Progenitor cell of endocrine pancreas (in vitro differentiated cells): ENCODE measurements at regions not wholly inside any gene's neighbourhood (a gene's known extent, or its start where the extent isn't known, plus 50 kb on each side); places are given as distances from the start of the nearest gene placed in this dataset.

Experiments used
- DNase-seq: peaks from one replicate; pipeline ENCODE4 v3.0.0; 2021; ENCODE audit warnings: low spot score; ENCODE audit not compliant: unreplicated experiment
- H3K27ac Mint-ChIP-seq: 2 replicates; pipeline ENCODE4 v1.8.0; 2021; ENCODE audit warnings: mild to moderate bottlenecking, moderate library complexity, mixed read lengths
- H3K27me3 Mint-ChIP-seq: 2 replicates; pipeline ENCODE4 v1.8.0; 2021; ENCODE audit warnings: mixed read lengths
- H3K36me3 Mint-ChIP-seq: 2 replicates; pipeline ENCODE4 v1.8.0; 2022; ENCODE audit warnings: mixed read lengths; ENCODE audit not compliant: insufficient read depth
- H3K4me1 Mint-ChIP-seq: 2 replicates; pipeline ENCODE4 v1.8.0; 2021; ENCODE audit warnings: low read depth, mixed read lengths
- H3K4me3 Mint-ChIP-seq: 2 replicates; pipeline ENCODE4 v1.8.0; 2021; ENCODE audit warnings: low read depth, mild to moderate bottlenecking, moderate library complexity, mixed read lengths
- H3K9me3 Mint-ChIP-seq: 2 replicates; pipeline ENCODE4 v1.8.0; 2021; ENCODE audit warnings: low read depth, mixed read lengths
- TF ChIP-seq, protein P1 (sequence below): fragments of 200-600 bp; sonication (generic); IDR thresholded peaks from one replicate; pipeline ENCODE4 v1.5.0; 2021; ENCODE audit warnings: antibody characterized with exemption, mild to moderate bottlenecking; ENCODE audit not compliant: unreplicated experiment

DNA sequence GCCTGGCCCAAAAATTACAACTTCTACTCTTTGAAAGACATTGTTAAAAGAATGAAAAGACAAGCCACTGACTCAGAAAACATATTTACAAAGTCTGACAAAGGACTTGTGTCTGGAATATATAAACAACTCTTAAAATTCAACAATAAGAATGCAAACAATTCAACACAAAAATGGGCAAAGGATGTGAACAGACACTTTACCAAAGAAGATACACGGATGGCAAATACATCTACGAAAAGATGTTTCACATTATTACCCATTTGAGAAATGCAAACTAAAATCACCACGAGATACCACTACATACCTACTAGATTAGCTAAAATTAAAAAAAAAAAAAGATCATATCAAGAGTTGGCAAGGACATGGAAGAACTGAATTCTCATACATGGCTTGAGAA is 80.8 kb upstream of the METRNL start:
- peaks cover 15% of the 10 kb centered on the region for H3K36me3 Mint-ChIP-seq
- TF ChIP-seq, protein P1, sequence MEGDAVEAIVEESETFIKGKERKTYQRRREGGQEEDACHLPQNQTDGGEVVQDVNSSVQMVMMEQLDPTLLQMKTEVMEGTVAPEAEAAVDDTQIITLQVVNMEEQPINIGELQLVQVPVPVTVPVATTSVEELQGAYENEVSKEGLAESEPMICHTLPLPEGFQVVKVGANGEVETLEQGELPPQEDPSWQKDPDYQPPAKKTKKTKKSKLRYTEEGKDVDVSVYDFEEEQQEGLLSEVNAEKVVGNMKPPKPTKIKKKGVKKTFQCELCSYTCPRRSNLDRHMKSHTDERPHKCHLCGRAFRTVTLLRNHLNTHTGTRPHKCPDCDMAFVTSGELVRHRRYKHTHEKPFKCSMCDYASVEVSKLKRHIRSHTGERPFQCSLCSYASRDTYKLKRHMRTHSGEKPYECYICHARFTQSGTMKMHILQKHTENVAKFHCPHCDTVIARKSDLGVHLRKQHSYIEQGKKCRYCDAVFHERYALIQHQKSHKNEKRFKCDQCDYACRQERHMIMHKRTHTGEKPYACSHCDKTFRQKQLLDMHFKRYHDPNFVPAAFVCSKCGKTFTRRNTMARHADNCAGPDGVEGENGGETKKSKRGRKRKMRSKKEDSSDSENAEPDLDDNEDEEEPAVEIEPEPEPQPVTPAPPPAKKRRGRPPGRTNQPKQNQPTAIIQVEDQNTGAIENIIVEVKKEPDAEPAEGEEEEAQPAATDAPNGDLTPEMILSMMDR = no peak

DNA sequence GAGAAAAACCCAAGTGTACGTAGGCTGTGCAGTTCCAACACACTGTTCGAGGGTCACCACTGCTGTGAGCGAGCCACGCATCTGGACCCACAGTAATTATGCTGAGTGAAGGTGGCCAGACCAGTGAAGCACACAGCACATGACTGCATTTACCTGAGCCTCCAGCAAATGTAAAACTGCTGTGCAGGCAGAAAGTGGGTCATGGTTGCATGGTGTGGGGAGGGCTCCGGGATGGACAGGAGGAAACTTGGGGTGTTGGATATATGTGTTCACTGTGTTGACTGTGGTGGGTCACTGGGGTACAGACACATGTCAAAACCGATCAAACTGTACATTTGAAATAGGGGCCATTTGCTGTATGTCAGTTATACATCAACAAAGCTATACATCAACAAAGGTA is 78.7 kb upstream of the METRNL start:
- Mint-ChIP-seq H3K4me3 (no peak overlapping the region), H3K27ac (no peak overlapping the region), H3K27me3 (no peaks in the 10 kb centered on the region), H3K36me3 (peaks cover 19% of the 10 kb centered on the region), H3K4me1 (no peaks in the 10 kb centered on the region), H3K9me3 (peaks cover 11% of the 10 kb centered on the region)
- no peak for DNase-seq
- TF ChIP-seq, protein P1 = no peak

More for the DNA sequence above, 80.8 kb upstream of the METRNL start:
- Mint-ChIP-seq H3K4me3 (no peak overlapping the region), H3K27ac (no peak overlapping the region), H3K9me3 (peaks cover 25% of the 10 kb centered on the region), H3K27me3 (no peaks in the 10 kb centered on the region), H3K4me1 (no peaks in the 10 kb centered on the region)
- no peak for DNase-seq

DNA sequence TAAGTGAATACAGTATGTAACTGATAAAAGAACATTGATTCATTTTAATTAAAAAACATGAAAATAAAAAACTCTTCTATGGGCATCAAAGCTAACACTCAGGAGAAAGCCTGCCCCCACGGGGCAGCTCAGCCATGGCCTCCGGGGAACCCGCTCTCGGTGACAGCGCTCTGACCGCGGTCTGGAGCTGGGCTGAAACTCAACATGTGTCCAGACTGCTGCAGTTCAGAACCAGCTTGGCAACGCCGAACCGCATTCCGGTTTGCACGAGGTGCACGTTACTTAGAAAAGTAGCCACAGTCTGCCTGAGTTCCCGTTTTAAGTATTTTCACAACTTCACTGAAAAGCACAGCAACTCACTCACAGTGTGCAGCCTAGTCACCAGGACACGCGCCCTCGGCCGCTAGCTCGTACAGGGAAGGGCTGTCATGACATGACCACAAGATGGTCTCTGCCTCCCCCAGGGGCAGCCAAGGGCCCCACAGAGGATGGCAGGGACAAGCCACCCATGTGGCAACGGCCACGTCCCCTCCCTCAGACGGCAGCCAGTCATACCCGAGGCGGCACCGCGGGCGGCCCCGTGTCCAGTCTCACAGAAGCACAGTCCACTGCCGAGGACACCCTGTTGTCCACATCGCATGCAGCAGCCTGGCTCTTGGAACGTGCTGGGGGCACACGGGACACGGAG is 77.1 kb upstream of the METRNL start:
- no peak overlapping the region for H3K4me3 Mint-ChIP-seq
- H3K27me3 Mint-ChIP-seq = no peaks in the 10 kb centered on the region
- DNase-seq = no peak
- H3K36me3 Mint-ChIP-seq = peaks cover 24% of the 10 kb centered on the region
- H3K9me3 Mint-ChIP-seq = peaks cover 11% of the 10 kb centered on the region
- TF ChIP-seq, protein P1 = no peak
- no peaks in the 10 kb centered on the region for H3K4me1 Mint-ChIP-seq
- no peak overlapping the region for H3K27ac Mint-ChIP-seq

DNA sequence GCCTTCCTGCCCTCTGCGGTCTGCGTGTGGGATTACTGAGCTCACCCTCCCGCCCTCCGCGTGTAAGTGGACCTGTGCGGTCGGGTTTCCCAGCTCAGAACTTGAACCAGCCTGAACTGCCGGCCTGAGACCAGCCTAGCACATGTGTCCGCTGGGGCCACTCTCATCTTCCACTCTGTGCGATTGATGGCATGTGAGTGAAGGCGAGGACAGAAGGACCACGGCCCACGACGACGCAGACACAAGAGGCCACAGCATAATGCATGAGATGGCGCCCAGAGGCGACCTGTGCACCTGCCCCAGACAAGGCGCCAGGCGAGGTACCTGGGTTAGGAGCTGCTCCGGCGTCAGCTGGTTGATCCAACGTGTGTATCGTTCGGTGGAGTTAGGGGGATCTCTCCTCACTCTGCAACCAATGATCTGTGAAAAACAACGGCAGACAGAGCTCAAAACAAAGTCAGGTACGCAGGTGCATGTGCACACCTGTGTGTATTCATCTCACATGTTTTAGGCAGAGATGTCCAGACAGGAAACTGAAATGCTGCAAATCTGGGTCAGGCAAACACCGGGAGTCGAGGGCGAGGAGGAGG is 74.5 kb upstream of the METRNL start:
- H3K27me3 Mint-ChIP-seq = no peaks in the 10 kb centered on the region
- no peak overlapping the region for H3K4me3 Mint-ChIP-seq
- no peaks in the 10 kb centered on the region for H3K4me1 Mint-ChIP-seq
- TF ChIP-seq, protein P1 = no peak
- DNase-seq = no peak
- no peaks in the 10 kb centered on the region for H3K9me3 Mint-ChIP-seq
- peaks cover 21% of the 10 kb centered on the region for H3K36me3 Mint-ChIP-seq
- no peak overlapping the region for H3K27ac Mint-ChIP-seq

DNA sequence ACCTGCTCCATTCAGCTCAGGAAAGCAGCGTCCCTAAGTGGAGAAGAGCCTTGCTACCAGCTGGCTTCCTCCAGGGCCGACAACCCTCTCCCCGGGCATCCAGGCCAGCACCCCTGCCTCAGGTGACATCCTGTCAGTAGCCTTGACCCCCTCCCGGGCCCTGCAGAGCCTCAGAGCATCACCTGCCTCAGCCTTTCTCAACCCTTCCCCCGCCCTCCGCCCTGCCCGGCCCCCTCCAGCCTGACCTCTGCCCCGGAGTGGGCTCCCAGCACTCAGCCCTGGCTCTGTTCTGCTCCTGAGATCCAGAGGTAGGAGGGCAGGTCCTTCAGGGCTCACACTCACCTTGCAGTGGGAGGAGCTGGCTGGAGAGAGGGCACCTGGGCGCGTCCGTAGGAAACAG is 73.8 kb upstream of the METRNL start:
- no peak for DNase-seq
- no peak overlapping the region for H3K4me3 Mint-ChIP-seq
- H3K27ac Mint-ChIP-seq = no peak overlapping the region
- TF ChIP-seq, protein P1 = no peak
- H3K36me3 Mint-ChIP-seq = peaks cover 20% of the 10 kb centered on the region
- H3K9me3 Mint-ChIP-seq = no peaks in the 10 kb centered on the region
- H3K27me3 Mint-ChIP-seq = no peaks in the 10 kb centered on the region
- peaks cover 4% of the 10 kb centered on the region for H3K4me1 Mint-ChIP-seq
